ENCODE measurements at regions not wholly inside any gene's neighbourhood (a gene's known extent, or its start where the extent isn't known, plus 50 kb on each side); places are given as distances from the start of the nearest gene placed in this dataset.

DNA sequence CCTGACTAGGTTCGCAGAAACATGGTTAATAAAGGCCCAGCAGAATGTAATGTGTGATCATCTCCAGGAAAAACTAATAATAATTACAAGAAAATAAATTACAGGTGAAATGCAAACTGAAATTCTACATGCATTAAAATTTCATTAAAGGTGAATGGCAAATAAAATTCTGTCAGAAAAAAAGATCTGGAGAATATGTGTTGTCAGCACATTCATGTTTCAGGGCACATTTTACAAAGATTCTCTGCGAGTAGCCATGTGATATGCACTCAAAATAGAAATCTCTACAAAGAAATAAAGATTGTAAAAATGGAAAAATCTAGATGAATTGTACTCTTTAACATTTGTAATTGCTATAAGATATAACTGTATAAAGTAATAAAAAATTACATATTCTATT is 765.2 kb downstream of the TMEM121 start:
- no peak for TF ChIP-seq CTCF (conservative IDR thresholded peaks at IDR 0.05; ENCODE audit: low read depth, low read length)
- TF ChIP-seq EZH2 (IDR thresholded peaks at IDR 0.05; ENCODE audit: low read length, unreplicated experiment), result no peak
- no peak for TF ChIP-seq EZH2phosphoT487 (IDR thresholded peaks at IDR 0.05; ENCODE audit: borderline replicate concordance, low read length)
